ENCODE measurements at regions not wholly inside any gene's neighbourhood (a gene's known extent, or its start where the extent isn't known, plus 50 kb on each side); places are given as distances from the start of the nearest gene placed in this dataset.
"Not testable (repeated sequence)": the region's sequence is repeated elsewhere in the genome, so short reads cannot be mapped to it uniquely, and the experiment has no call there.

DNA sequence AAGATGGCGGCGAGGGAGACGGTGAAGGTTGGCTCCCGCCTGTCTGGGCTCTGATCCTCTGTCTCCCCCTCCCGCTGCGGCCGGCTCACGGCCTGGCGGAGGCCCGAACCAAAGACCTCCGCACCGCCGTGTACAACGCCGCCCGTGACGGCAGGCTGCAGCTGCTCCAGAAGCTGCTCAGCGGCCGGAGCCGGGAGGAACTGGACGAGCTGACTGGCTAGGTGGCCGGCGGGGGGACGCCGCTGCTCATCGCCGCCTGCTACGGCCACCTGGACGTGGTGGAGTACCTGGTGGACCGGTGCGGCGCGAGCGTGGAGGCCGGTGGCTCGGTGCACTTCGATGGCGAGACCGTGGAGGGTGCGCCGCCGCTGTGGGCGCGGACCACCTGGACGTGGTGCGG, 516.5 kb downstream of the TUBA3C start:
- not testable (repeated sequence) for ATAC-seq

GRCh38 chr13:18663222-18663621, 518.4 kb downstream of the TUBA3C start:
- ATAC-seq, result not testable (repeated sequence)

GRCh38 chr13:18643644-18644172, 537.9 kb downstream of the TUBA3C start:
- ATAC-seq, result not testable (repeated sequence)

DNA sequence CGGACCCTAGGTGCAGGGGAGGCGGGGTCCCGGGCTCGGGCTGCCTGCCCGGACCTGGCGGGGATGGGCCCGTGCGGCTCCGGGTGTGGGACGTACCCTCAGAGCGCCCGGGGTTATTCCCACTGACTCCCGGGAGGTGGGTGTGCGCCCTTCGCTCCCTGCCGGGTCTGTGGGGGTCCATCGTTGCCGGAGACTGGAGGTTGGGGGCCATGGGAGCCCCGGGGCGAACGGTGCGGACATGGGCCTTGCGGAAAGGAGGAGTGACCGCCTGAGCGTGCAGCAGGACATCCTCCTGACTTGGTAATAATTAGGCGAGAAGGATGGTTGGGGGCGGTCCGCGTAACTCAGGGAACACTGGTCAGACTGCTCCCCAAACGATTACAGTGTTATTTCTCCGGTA, 552.7 kb downstream of the TUBA3C start:
- not testable (repeated sequence) for ATAC-seq

DNA sequence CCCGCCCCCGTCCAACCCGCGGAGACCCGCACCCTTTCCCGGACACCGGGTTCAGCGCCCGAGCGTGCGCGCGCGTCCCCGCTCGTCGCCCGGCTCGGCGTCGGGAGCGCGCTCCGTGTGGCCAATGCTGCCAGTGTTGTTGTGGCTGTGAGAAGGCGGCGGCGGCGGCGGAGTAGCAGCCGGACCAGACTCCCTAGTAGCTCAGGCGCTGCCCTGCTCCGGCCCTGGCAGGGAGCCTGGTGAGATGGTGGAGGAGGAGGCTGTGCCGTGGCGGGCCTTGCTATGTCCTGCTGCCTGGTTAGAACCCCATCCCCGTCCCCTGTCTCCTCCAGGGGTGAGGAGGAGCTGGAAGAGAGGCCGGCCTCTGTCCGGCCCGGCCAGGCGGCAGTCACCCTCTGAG, 553.2 kb downstream of the TUBA3C start:
- ATAC-seq, result no peak
- no peak for TF ChIP-seq TCF4 (CRISPR knock-in tag; IDR thresholded peaks at IDR 0.05; ENCODE audit: borderline replicate concordance)
- no peak for TF ChIP-seq ESRRG (CRISPR knock-in tag; IDR thresholded peaks at IDR 0.05)
- no peak for TF ChIP-seq CSRNP3 (CRISPR knock-in tag; IDR thresholded peaks at IDR 0.05)

- ATAC-seq, result not testable (repeated sequence)
These were observed 557.6 kb downstream of the TUBA3C start for GRCh38 chr13:18624061-18624460.

DNA sequence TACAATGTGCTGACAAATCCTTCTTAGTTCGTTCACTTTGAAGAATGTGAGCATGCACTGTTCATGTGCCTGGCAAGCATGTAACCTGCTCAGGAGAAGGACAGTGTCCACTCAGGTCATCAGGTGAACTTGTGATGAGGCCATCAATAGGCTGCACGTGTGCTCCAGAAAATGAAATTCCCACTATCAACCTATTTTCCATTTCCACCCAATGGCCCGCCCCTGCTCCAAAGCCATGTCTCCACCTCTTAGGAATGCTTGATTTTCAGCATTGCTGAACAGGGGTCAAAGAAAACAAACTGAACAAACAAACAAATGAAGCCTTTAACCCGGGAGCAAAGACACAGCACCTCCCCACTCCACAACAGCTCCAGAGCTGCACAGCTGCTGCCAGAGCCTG, 563.2 kb downstream of the TUBA3C start:
- not testable (repeated sequence) for ATAC-seq

DNA sequence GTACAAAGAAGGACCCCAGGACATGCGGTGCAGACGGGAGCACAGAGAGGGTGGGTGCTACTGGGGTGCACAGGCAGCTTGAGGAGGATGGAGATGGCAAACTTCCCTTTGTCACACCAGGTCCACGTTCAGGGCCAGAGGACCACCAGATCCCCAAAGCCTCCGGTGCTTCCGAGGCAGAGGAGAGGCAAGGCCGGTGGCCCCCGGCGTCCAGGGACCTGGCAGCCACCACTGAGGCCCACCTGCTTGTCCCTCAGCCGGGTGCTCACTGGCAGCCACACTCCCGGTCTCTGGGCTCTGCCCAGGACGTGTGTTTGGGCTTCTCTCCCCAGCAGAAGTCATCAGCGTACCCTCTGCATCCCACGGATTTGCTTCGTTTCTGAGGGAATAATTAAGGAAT, 571.1 kb downstream of the TUBA3C start:
- not testable (repeated sequence) for ATAC-seq

DNA sequence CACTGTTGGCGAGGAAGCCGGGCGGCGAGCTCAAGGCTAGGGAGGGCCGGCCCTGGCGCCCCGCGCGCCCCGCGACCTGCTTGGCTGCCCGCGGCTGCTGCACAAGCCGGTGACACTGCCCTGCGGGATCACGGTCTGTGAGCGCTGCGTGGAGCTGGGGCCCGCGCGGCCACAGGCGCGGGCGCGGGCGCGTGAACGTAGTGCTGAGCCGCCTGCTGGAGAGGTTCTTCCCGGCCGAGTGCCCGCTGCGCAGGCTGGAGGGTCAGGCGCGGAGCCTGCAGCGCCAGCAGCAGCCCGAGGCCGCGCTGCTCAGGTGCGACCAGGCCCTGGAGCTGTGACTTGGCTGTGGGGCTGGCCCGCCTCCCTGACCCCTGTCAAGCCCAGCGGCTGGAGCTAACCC, 572.3 kb downstream of the TUBA3C start:
- ATAC-seq, result not testable (repeated sequence)

DNA sequence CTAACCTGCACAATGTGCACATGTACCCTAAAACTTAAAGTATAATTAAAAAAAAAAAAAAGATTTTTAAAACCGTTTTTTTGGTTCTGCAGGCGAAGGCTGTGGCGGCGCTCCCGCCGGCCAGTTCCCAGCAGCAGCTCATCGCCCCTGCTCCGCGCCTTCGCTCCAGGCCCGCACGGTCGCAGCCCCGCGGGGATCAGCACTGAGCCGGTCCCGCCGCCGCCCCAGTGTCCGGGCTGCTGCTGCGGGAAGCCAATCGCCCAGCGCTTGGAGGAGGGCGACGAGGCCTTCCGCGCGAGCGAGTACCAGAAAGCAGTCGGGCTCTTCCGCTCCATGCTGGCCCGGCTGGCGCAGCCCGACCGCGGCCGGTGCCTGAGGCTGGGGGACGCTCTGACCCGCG, 572.8 kb downstream of the TUBA3C start:
- ATAC-seq, result not testable (repeated sequence)

- ATAC-seq, result not testable (repeated sequence)
These were observed 581.3 kb downstream of the TUBA3C start for GRCh38 chr13:18600366-18600765.

GRCh38 chr13:18599791-18600211, 581.8 kb downstream of the TUBA3C start:
- ATAC-seq, result not testable (repeated sequence)

GRCh38 chr13:18598543-18598942, 583.1 kb downstream of the TUBA3C start:
- ATAC-seq, result not testable (repeated sequence)

GRCh38 chr13:18597940-18598339, 583.7 kb downstream of the TUBA3C start:
- not testable (repeated sequence) for ATAC-seq

DNA sequence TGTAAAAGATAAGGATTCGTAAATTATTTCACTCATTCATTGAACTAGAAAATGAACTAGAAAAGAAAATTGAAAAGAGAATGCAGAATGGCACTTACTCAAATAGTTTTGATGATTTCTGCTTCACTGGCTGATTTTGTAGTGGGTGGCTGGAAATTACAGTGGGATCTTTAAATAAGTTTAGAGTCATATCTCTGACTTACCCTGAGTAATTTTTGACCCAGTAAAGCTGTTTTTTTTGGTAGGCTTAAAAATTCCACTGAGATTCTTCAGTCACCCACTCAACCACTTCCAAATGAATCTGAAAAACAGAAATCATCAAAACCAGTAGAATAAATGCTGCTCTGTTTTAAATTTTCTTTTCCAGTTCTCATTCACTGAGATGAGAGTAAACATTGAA, 604.5 kb downstream of the TUBA3C start:
- ATAC-seq, result not testable (repeated sequence)

- ATAC-seq, result not testable (repeated sequence)
These were observed 613.7 kb downstream of the TUBA3C start for GRCh38 chr13:18567890-18568289.
